CD8-positive, alpha-beta memory T cell (primary cell): ENCODE measurements at regions not wholly inside any gene's neighbourhood (a gene's known extent, or its start where the extent isn't known, plus 50 kb on each side); places are given as distances from the start of the nearest gene placed in this dataset.

ENCODE experiments used
- CTCF ChIA-PET: fragments of 350-600 bp; sonication (Branson Sonifier 250); formaldehyde crosslinking; loops from one replicate; lab custom pipeline; 2021; ENCODE audit warnings: antibody characterized with exemption; lab: Charles Lee
- POLR2A ChIA-PET: fragments of 350-600 bp; sonication (Branson Sonifier 250); formaldehyde crosslinking; loops from one replicate; lab custom pipeline; 2021; ENCODE audit warnings: antibody characterized with exemption; lab: Charles Lee
- DNase-seq, 5 donors: peaks; one replicate each; pipeline versions ENCODE4 v3.0.0 to v3.0.0-alpha.2; 2020 to 2022; ENCODE audit warnings: mixed read lengths in 1 of 5
- H3K27ac ChIP-seq: one replicate; pipeline ENCODE4 v1.7.0; 2013; ENCODE audit warnings: low read depth, mild to moderate bottlenecking, low read length, moderate library complexity
- H3K27me3 ChIP-seq: 2 replicates; pipeline ENCODE4 v1.7.0; 2013; ENCODE audit warnings: low read length, mild to moderate bottlenecking; ENCODE audit not compliant: insufficient read depth, poor library complexity, severe bottlenecking
- H3K36me3 ChIP-seq: 2 replicates; pipeline ENCODE4 v1.7.0; 2013; ENCODE audit warnings: mild to moderate bottlenecking, low read length, moderate library complexity; ENCODE audit not compliant: insufficient read depth
- H3K4me1 ChIP-seq: 2 replicates; pipeline ENCODE4 v1.7.0; 2013; ENCODE audit warnings: mild to moderate bottlenecking, low read length, moderate library complexity; ENCODE audit not compliant: insufficient read depth
- H3K4me3 ChIP-seq: 2 replicates; pipeline ENCODE4 v1.7.0; 2013; ENCODE audit warnings: mild to moderate bottlenecking, low read length
- H3K9me3 ChIP-seq: 2 replicates; pipeline ENCODE4 v1.7.0; 2013; ENCODE audit warnings: mild to moderate bottlenecking, low read length
- H3K27ac Mint-ChIP-seq, 8 donors: one replicate each; pipeline ENCODE4 v1.8.0; 2020 to 2021; ENCODE audit warnings: mixed read lengths in 8 of 8, mild to moderate bottlenecking in 6 of 8, inconsistent platforms in 3 of 8, moderate library complexity in 3 of 8
- H3K27me3 Mint-ChIP-seq, 2 donors: one replicate each; pipeline ENCODE4 v1.8.0; 2020 to 2021; ENCODE audit warnings: mixed read lengths in 2 of 2, mild to moderate bottlenecking in 1 of 2, moderate library complexity in 1 of 2
- H3K36me3 Mint-ChIP-seq, 3 donors: one replicate each; pipeline ENCODE4 v1.8.0; 2020 to 2021; ENCODE audit warnings: mixed read lengths in 3 of 3, inconsistent platforms in 1 of 3, mild to moderate bottlenecking in 1 of 3
- H3K4me1 Mint-ChIP-seq, 3 donors: one replicate each; pipeline ENCODE4 v1.8.0; 2020 to 2021; ENCODE audit warnings: mixed read lengths in 3 of 3, inconsistent platforms in 1 of 3, mild to moderate bottlenecking in 1 of 3
- H3K4me3 Mint-ChIP-seq, 7 donors: one replicate each; pipeline ENCODE4 v1.8.0; 2020 to 2021; ENCODE audit warnings: mixed read lengths in 7 of 7, mild to moderate bottlenecking in 6 of 7, moderate library complexity in 4 of 7, inconsistent platforms in 2 of 7
- H3K9me3 Mint-ChIP-seq, 5 donors: one replicate each; pipeline ENCODE4 v1.8.0; 2020 to 2022; ENCODE audit warnings: mixed read lengths in 5 of 5, mild to moderate bottlenecking in 3 of 5, moderate library complexity in 2 of 5, inconsistent platforms in 1 of 5

DNA sequence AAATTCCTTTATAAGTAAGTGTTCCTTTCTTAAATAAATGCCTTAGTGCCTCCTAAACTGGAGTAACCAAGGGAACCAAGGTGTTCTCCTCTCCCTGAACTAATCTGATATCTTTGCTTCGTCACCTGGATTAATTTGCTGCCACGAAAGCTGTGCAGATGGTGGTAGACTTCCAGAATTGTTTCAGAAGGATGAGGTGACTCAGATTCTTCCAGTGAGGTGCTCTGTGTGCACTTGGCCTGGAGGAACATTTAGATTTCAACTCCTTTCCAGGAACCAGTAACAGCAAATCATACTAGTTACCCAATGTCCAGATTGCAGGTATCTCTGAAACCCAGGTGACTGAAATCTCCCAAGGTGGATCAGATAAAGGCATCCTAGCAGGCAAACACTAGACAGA, 181.9 kb downstream of the FAT3 start:
- Mint-ChIP-seq H3K4me3 (no peak overlapping the region), H3K27me3 (no peaks in the 10 kb centered on the region), H3K4me1 (no peaks in the 10 kb centered on the region), H3K36me3 (no peaks in the 10 kb centered on the region), H3K9me3 (peaks cover 0 to 12% (median 3%) of the 10 kb centered on the region in 5 donors), H3K27ac (no peak overlapping the region)
- ChIA-PET CTCF (no interaction called here), POLR2A (no interaction called here)
- no peaks in the 10 kb centered on the region for H3K9me3 ChIP-seq
- H3K4me1 ChIP-seq = no peaks in the 10 kb centered on the region
- H3K4me3 ChIP-seq = no peak overlapping the region
- H3K36me3 ChIP-seq = no peaks in the 10 kb centered on the region
- no peaks in the 10 kb centered on the region for H3K27me3 ChIP-seq
- no peak overlapping the region for H3K27ac ChIP-seq
- DNase-seq = no peak

DNA sequence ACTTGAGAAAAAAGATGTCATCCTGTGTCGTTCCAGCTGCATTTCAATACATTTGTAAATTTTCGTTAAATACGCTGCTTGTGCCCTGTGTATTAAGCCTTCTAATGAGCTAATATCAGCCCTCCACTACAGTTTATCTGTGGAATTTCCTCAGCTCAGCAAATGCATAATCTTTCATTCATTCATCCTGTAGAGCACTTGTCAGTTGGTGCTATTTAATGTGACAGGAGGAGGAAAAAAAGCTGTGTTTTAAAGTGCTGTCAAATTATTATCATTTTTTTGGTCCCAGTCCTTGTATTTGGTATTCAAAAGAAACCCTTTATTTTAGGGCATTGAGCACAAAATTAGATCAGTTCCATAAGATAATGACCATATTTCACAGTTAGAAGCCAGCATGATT, 184.7 kb downstream of the FAT3 start:
- H3K4me3 ChIP-seq = no peak overlapping the region
- no peak for DNase-seq
- CTCF ChIA-PET = no interaction called here
- Mint-ChIP-seq H3K9me3 (peaks cover 0 to 14% (median 3%) of the 10 kb centered on the region in 5 donors), H3K36me3 (no peaks in the 10 kb centered on the region), H3K27ac (no peak overlapping the region), H3K4me1 (no peaks in the 10 kb centered on the region), H3K4me3 (no peak overlapping the region), H3K27me3 (no peaks in the 10 kb centered on the region)
- H3K9me3 ChIP-seq = no peaks in the 10 kb centered on the region
- H3K27ac ChIP-seq = no peak overlapping the region
- no peaks in the 10 kb centered on the region for H3K4me1 ChIP-seq
- POLR2A ChIA-PET = no interaction called here
- no peaks in the 10 kb centered on the region for H3K27me3 ChIP-seq
- no peaks in the 10 kb centered on the region for H3K36me3 ChIP-seq

GRCh38 chr11:92409956-92410355, 185.3 kb downstream of the FAT3 start:
- ChIA-PET CTCF (no interaction called here), POLR2A (no interaction called here)
- Histone ChIP-seq H3K4me3 (no peak overlapping the region), H3K27ac (no peak overlapping the region), H3K36me3 (no peaks in the 10 kb centered on the region), H3K9me3 (no peaks in the 10 kb centered on the region), H3K4me1 (no peaks in the 10 kb centered on the region), H3K27me3 (no peaks in the 10 kb centered on the region)
- Mint-ChIP-seq H3K4me1 (no peaks in the 10 kb centered on the region), H3K4me3 (no peak overlapping the region), H3K27ac (no peak overlapping the region), H3K27me3 (no peaks in the 10 kb centered on the region), H3K9me3 (peaks cover 0 to 16% (median 3%) of the 10 kb centered on the region in 5 donors), H3K36me3 (no peaks in the 10 kb centered on the region)
- no peak for DNase-seq

DNA sequence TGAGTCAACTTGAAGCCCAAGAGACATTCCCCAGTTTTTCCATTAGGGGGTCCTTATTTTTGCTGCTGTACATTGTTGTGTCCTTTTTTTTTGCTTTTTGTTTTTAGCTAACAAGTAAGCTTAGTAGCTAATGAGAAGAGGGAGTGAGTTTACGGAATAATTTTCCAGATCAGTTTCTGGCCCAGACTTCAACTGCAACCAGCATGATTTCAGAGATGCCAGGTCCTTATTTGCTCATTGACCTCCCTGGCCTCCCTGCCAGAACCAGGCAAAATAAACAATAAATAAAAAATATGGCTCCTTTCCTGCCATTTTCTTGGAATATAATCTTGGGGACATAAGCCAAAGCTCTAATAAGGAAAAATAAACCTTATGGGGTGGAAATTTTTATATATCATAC, 185.9 kb downstream of the FAT3 start:
- Histone ChIP-seq H3K27me3 (no peaks in the 10 kb centered on the region), H3K4me1 (no peaks in the 10 kb centered on the region), H3K36me3 (no peaks in the 10 kb centered on the region), H3K27ac (no peak overlapping the region), H3K4me3 (no peak overlapping the region), H3K9me3 (no peaks in the 10 kb centered on the region)
- ChIA-PET CTCF (no interaction called here), POLR2A (no interaction called here)
- no peaks in the 10 kb centered on the region for H3K27me3 Mint-ChIP-seq
- no peak for DNase-seq
- H3K4me1 Mint-ChIP-seq = no peaks in the 10 kb centered on the region
- H3K27ac Mint-ChIP-seq = no peak overlapping the region
- H3K4me3 Mint-ChIP-seq = no peak overlapping the region
- H3K36me3 Mint-ChIP-seq = no peaks in the 10 kb centered on the region
- peaks cover 0 to 16% (median 3%) of the 10 kb centered on the region in 5 donors for H3K9me3 Mint-ChIP-seq

DNA sequence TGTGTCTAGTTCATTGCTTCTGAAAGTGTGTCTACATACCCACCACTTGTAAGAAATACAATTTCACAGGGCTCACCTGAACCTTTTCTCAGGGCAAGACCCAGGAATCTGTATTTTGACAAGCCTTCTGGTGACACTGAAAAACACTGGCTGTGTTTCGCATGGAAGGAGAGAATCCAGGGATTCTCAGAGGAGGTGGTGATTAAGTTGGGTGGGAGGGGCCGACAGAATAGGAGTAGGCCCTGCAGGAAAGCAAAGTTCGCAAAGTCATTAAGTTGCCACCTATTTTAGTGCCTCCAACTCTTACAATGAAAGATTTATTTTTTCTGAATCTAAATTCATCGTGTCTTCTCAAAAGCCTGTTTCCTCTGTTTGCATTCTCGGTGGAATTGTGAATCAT, 186.8 kb downstream of the FAT3 start:
- peaks cover 0 to 16% (median 4%) of the 10 kb centered on the region in 5 donors for H3K9me3 Mint-ChIP-seq
- no peak for DNase-seq
- POLR2A ChIA-PET = no interaction called here
- no peaks in the 10 kb centered on the region for H3K36me3 Mint-ChIP-seq
- CTCF ChIA-PET = interaction anchor here (0.9 kb wide), 1 partner anchor 16 kb away, joined by 3 read pairs; no protein-coding TSS in a partner anchor
- Histone ChIP-seq H3K27ac (no peak overlapping the region), H3K4me1 (no peaks in the 10 kb centered on the region), H3K27me3 (no peaks in the 10 kb centered on the region), H3K36me3 (no peaks in the 10 kb centered on the region), H3K4me3 (no peak overlapping the region), H3K9me3 (no peaks in the 10 kb centered on the region)
- H3K27ac Mint-ChIP-seq = no peak overlapping the region
- H3K4me3 Mint-ChIP-seq = no peak overlapping the region
- H3K27me3 Mint-ChIP-seq = no peaks in the 10 kb centered on the region
- no peaks in the 10 kb centered on the region for H3K4me1 Mint-ChIP-seq

GRCh38 chr11:92413757-92414513, 189.3 kb downstream of the FAT3 start:
- no peak for DNase-seq
- H3K27me3 Mint-ChIP-seq = no peaks in the 10 kb centered on the region
- POLR2A ChIA-PET = no interaction called here
- no peaks in the 10 kb centered on the region for H3K27me3 ChIP-seq
- no peak overlapping the region for H3K4me3 Mint-ChIP-seq
- no peaks in the 10 kb centered on the region for H3K36me3 Mint-ChIP-seq
- H3K9me3 ChIP-seq = no peaks in the 10 kb centered on the region
- CTCF ChIA-PET = no interaction called here
- H3K36me3 ChIP-seq = no peaks in the 10 kb centered on the region
- H3K4me1 Mint-ChIP-seq = no peaks in the 10 kb centered on the region
- no peaks in the 10 kb centered on the region for H3K4me1 ChIP-seq
- no peak overlapping the region for H3K4me3 ChIP-seq
- H3K27ac ChIP-seq = no peak overlapping the region
- H3K9me3 Mint-ChIP-seq = peaks cover 0 to 18% (median 8%) of the 10 kb centered on the region in 5 donors
- H3K27ac Mint-ChIP-seq = no peak overlapping the region

DNA sequence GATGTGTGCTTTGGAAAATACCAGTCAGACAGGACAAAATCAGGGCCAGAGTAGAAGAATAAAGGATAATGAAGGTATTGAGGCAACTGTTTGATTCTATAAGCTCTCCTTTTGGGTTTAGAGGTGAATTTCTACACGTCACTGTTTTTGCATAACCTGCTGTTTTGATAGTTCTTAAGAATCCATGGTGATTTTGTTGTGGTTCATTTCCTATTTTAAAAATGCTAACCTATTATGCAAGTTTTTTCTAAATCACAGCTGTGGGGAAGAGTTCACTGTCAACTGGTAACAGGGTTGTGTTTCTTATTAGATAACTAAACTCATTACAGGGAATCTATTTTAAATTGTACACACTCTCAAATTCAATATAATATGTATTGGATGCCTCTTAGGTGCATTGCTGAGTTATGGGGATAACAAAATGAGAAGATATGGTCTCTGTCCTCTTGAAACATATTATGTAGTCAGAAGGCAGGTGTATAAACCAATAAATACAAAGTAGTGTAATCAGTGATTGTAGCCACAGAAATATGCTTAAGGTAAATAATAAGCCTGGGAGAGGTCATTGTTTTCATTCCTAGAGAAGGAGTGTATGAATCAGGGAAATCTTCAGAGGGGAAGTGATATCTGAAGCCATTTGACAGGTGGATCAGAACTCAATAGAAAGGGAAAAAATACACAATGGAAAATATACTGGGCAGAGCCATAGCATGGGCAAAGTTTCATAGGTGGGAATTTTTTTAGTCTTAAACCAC, 192.5 kb downstream of the FAT3 start:
- DNase-seq = no peak
- peaks cover 0 to 15% (median 0%) of the 10 kb centered on the region in 5 donors for H3K9me3 Mint-ChIP-seq
- no peaks in the 10 kb centered on the region for H3K4me1 ChIP-seq
- H3K27ac Mint-ChIP-seq = no peak overlapping the region
- no peaks in the 10 kb centered on the region for H3K27me3 Mint-ChIP-seq
- H3K4me3 ChIP-seq = no peak overlapping the region
- POLR2A ChIA-PET = no interaction called here
- H3K36me3 ChIP-seq = no peaks in the 10 kb centered on the region
- H3K36me3 Mint-ChIP-seq = no peaks in the 10 kb centered on the region
- no peak overlapping the region for H3K4me3 Mint-ChIP-seq
- no peak overlapping the region for H3K27ac ChIP-seq
- H3K4me1 Mint-ChIP-seq = no peaks in the 10 kb centered on the region
- no peaks in the 10 kb centered on the region for H3K9me3 ChIP-seq
- CTCF ChIA-PET = no interaction called here
- no peaks in the 10 kb centered on the region for H3K27me3 ChIP-seq
